Testis (tissue), 2 donors: ENCODE measurements at regions not wholly inside any gene's neighbourhood (a gene's known extent, or its start where the extent isn't known, plus 50 kb on each side); places are given as distances from the start of the nearest gene placed in this dataset.

Source experiments
- DNase-seq: peaks from one replicate; pipeline ENCODE4 v3.0.0-alpha.2; 2019
- H3K27ac ChIP-seq, 2 donors: fragments of 200-600 bp; sonication (generic); one replicate each; pipeline ENCODE4 v1.5.1; 2019
- H3K27me3 ChIP-seq: fragments of 200-600 bp; sonication (generic); one replicate; pipeline ENCODE4 v1.5.1; 2019
- H3K36me3 ChIP-seq: fragments of 200-600 bp; sonication (generic); one replicate; pipeline ENCODE4 v1.5.1; 2017; ENCODE audit warnings: low read depth; ENCODE audit errors: missing control alignments
- H3K4me1 ChIP-seq: fragments of 200-600 bp; sonication (generic); one replicate; pipeline ENCODE4 v1.5.1; 2019
- H3K4me3 ChIP-seq, 2 donors: fragments of 200-600 bp; sonication (generic); one replicate each; pipeline ENCODE4 v1.5.1; 2017 to 2019
- H3K9me3 ChIP-seq: fragments of 200-600 bp; sonication (generic); one replicate; pipeline ENCODE4 v1.5.1; 2017
- POLR2A ChIP-seq: fragments of 450-650 bp; IDR thresholded peaks from one replicate; pipeline ENCODE4 v1.6.1; 2017; ENCODE audit warnings: antibody characterized with exemption, mild to moderate bottlenecking, moderate library complexity
- WGBS, 2 donors: methylation state at CpG; one replicate each; pipeline ENCODE4 v1.1.5; 2018; 5-methylcytosine and 5-hydroxymethylcytosine counted together
- intact Hi-C: fragments of 100-400 bp; cut with DNase I; formaldehyde crosslinking; loops from one replicate; pipeline ENCODE4 v1.15.1; 2023; ENCODE audit warnings: low total_unique reads
- TF ChIP-seq, protein P1 (sequence below), 3 experiments: fragments of 450-650 bp in 2 of 3; fragments of 200-600 bp in 1 of 3; sonication (generic) in 1 of 3; IDR thresholded peaks; one replicate each; pipeline ENCODE4 v1.5.1; 2016 to 2019; ENCODE audit warnings: antibody characterized with exemption in 3 of 3, mild to moderate bottlenecking in 2 of 3, moderate library complexity in 1 of 3

DNA sequence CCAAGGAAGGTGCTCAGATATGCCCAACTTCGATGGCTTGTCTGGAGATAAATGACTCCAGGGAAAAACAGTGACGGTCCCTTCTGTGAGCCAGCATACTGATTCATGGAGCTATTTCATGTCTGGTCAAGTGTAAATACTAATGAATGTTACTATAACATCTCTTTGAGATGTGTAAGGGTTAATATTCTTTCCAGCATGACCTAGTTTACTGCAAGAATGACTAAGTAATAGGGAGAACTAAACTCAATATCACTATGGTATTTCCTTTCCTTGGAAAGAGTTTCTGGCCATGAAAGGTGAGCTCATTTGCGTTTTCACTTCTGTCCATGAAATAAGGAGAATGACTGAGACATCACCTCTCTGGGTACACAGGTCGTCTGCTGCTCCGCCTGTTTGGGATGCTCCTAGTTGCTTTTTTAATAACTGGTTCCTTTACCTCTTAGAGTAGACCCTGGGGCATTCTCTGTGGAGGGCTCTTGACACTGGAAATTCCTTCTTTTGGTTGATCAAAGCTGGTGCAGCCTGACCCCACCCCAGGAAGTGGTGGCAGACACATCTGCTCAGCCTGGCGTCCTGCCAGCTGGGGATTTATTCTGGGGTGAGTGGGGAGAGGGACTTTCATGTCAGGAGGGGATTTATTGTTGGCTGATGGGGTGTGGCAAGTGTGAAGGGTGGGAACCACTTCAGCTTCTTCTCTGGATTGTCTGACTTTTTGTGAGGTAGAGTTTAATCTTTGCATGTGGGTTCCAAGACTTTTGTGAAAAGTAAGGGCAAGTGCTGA lies 250.0 kb upstream of the MPDZ start:
- 72 to 80% methylated on average over 6 of the region's 6 CpGs for WGBS, 2 donors
- Histone ChIP-seq H3K27ac (no peak overlapping the region), H3K4me3 (no peak overlapping the region), H3K36me3 (no peaks in the 10 kb centered on the region), H3K4me1 (no peaks in the 10 kb centered on the region), H3K27me3 (no peaks in the 10 kb centered on the region), H3K9me3 (no peaks in the 10 kb centered on the region)
- no peak for TF ChIP-seq POLR2A
- TF ChIP-seq, protein P1, sequence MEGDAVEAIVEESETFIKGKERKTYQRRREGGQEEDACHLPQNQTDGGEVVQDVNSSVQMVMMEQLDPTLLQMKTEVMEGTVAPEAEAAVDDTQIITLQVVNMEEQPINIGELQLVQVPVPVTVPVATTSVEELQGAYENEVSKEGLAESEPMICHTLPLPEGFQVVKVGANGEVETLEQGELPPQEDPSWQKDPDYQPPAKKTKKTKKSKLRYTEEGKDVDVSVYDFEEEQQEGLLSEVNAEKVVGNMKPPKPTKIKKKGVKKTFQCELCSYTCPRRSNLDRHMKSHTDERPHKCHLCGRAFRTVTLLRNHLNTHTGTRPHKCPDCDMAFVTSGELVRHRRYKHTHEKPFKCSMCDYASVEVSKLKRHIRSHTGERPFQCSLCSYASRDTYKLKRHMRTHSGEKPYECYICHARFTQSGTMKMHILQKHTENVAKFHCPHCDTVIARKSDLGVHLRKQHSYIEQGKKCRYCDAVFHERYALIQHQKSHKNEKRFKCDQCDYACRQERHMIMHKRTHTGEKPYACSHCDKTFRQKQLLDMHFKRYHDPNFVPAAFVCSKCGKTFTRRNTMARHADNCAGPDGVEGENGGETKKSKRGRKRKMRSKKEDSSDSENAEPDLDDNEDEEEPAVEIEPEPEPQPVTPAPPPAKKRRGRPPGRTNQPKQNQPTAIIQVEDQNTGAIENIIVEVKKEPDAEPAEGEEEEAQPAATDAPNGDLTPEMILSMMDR (IDR thresholded peaks at IDR 0.05), result no peak
- intact Hi-C loops, result no loop called here
- DNase-seq, result no peak

DNA sequence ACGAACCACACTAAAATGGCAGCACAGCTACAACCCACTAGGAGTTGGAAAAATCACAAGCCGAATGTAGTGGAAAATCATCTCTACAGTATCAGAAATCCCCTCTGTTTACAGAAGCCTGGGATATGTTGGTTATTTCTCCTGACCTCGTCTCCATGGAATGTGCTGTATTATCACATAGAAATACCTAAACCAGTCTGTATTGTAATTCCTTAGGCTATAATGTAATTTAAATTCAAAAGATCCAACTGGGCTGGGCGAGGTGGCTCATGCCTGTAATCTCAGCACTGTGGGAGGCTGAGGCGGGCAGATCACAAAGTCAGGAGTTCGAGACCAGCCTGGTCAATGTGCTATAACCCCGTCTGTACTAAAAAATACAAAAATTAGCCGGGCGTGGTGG lies 244.8 kb upstream of the MPDZ start:
- H3K9me3 ChIP-seq, result no peaks in the 10 kb centered on the region
- WGBS, 2 donors, result 82 to 87% methylated on average over 9 of the region's 9 CpGs
- H3K36me3 ChIP-seq, result no peaks in the 10 kb centered on the region
- H3K27ac ChIP-seq, result no peak overlapping the region
- intact Hi-C loops, result no loop called here
- H3K27me3 ChIP-seq, result no peaks in the 10 kb centered on the region
- H3K4me3 ChIP-seq, result no peak overlapping the region
- DNase-seq, result no peak
- no peaks in the 10 kb centered on the region for H3K4me1 ChIP-seq
- no peak for TF ChIP-seq POLR2A
- TF ChIP-seq, protein P1 (IDR thresholded peaks at IDR 0.05), result no peak

DNA sequence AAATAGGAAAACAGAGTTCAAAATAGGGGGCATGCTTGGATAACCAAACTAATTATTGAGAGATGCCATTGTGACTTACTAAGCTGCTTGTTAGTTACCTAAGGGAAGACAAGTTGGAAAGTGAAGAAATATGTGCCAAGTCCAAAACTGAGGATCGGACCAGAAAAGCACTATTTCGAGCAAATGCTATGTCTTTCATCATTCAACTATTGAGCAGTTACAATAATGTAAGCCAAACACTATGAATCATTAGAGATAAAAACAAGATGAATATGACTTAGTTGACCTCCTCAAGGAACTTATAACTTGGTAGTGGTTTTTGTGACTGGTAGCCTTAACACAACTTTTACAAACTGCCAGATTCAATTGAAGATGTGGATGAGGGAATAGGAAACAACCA lies 240.6 kb upstream of the MPDZ start:
- WGBS, 2 donors, result 69 to 82% methylated on average over 2 of the region's 2 CpGs
- H3K27me3 ChIP-seq, result no peaks in the 10 kb centered on the region
- no peak overlapping the region for H3K4me3 ChIP-seq
- no peaks in the 10 kb centered on the region for H3K9me3 ChIP-seq
- H3K36me3 ChIP-seq, result no peaks in the 10 kb centered on the region
- DNase-seq, result no peak
- no peaks in the 10 kb centered on the region for H3K4me1 ChIP-seq
- TF ChIP-seq, protein P1 (IDR thresholded peaks at IDR 0.05), result no peak
- TF ChIP-seq POLR2A, result no peak
- intact Hi-C loops, result no loop called here
- H3K27ac ChIP-seq, result no peak overlapping the region

DNA sequence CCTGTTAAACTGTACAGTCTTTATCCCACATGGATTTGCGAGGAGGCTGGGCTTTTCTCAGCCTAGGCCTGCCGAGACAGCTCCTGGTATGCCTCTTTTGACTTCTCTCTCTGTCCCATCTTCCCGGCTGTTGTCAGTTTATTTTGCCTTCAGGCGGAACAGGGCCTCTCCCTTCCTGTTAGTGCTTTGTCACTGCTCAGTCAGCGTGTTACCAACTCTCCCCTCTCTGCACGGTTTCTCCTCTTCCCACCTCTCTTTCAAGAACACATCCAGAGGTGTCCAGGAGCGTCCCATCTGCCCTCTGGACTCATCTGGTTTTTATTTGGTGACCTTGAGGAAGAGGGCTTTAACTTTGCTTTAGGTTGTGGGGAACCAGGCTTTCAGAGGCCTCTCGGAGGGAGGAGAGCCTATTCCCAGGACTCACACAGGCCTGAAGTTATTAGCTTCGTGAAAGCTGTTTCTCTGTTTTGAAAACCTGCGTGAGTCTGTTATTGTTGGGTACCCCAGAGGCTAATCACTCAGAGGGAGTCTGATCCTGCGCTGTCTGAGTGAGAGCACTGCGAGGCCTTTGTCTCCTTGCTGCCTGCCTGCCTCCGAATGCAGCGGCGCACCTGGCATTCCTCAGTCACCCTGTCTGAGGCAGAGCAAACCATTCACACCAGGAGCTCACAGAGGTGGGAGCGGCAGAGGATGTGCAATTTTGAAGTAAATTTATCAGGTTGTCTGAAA lies 234.4 kb upstream of the MPDZ start:
- Histone ChIP-seq H3K9me3 (no peaks in the 10 kb centered on the region), H3K4me3 (no peak overlapping the region), H3K27ac (peak overlapping the region in 1 of 2 donors; percentile 38), H3K27me3 (no peaks in the 10 kb centered on the region), H3K36me3 (no peaks in the 10 kb centered on the region), H3K4me1 (no peaks in the 10 kb centered on the region)
- intact Hi-C loops, result no loop called here
- WGBS, 2 donors, result 48 to 53% methylated on average over 14 to 16 of the region's 16 CpGs
- no peak for DNase-seq
- TF ChIP-seq, protein P1 (IDR thresholded peaks at IDR 0.05), result no peak
- TF ChIP-seq POLR2A, result no peak
